AG10803 (cell line): ENCODE measurements at regions not wholly inside any gene's neighbourhood (a gene's known extent, or its start where the extent isn't known, plus 50 kb on each side); places are given as distances from the start of the nearest gene placed in this dataset.

Experiments
- DNase-seq: peaks from one replicate; pipeline ENCODE4 v3.0.0; 2010; ENCODE audit warnings: low read depth
- H3K4me3 ChIP-seq: 2 replicates; pipeline ENCODE4 v1.5.1; 2011; ENCODE audit warnings: mild to moderate bottlenecking, low read length, control low read depth
- CTCF ChIP-seq: conservative IDR thresholded peaks from 2 replicates; pipeline ENCODE4 v1.5.1; 2011; ENCODE audit warnings: mild to moderate bottlenecking, low read length, control low read depth, inconsistent platforms

GRCh38 chr4:13261486-13262257, 222.5 kb downstream of the RAB28 start:
- no peak for TF ChIP-seq CTCF

GRCh38 chr4:13260513-13260912, 223.6 kb downstream of the RAB28 start:
- H3K4me3 ChIP-seq, result no peak overlapping the region
- no peak for DNase-seq
- no peak for TF ChIP-seq CTCF

More at GRCh38 chr4:13261486-13262257, 222.5 kb downstream of the RAB28 start:
- H3K4me3 ChIP-seq, result no peak overlapping the region
- DNase-seq, result peak; percentile 15

GRCh38 chr4:13250263-13250662, 233.9 kb downstream of the RAB28 start:
- no peak for TF ChIP-seq CTCF
- no peak overlapping the region for H3K4me3 ChIP-seq
- no peak for DNase-seq

GRCh38 chr4:13248621-13249298, 235.4 kb downstream of the RAB28 start:
- peak; percentile 35 for TF ChIP-seq CTCF
- peak; percentile 53 for DNase-seq
- no peak overlapping the region for H3K4me3 ChIP-seq

- no peak for TF ChIP-seq CTCF
Observed at GRCh38 chr4:13246107-13246506, 238.0 kb downstream of the RAB28 start.

GRCh38 chr4:13244444-13244843, 239.7 kb downstream of the RAB28 start:
- no peak overlapping the region for H3K4me3 ChIP-seq
- no peak for DNase-seq
- no peak for TF ChIP-seq CTCF

More at GRCh38 chr4:13246107-13246506, 238.0 kb downstream of the RAB28 start:
- DNase-seq, result no peak
- no peak overlapping the region for H3K4me3 ChIP-seq

- H3K4me3 ChIP-seq, result no peak overlapping the region
- no peak for DNase-seq
- no peak for TF ChIP-seq CTCF
Observed at GRCh38 chr4:13243152-13243551, 241.0 kb downstream of the RAB28 start.
